HG03442 (cell line): ENCODE measurements at regions not wholly inside any gene's neighbourhood (a gene's known extent, or its start where the extent isn't known, plus 50 kb on each side); places are given as distances from the start of the nearest gene placed in this dataset.
"Not testable (repeated sequence)": the region's sequence is repeated elsewhere in the genome, so short reads cannot be mapped to it uniquely, and the experiment has no call there.

Experiments used
- ATAC-seq: cut with Tn5 transposase; IDR thresholded peaks from one replicate; pipeline ENCODE4 v1.9.1; 2021; ENCODE audit warnings: mild to moderate bottlenecking, moderate library complexity; ENCODE audit not compliant: unreplicated experiment

DNA sequence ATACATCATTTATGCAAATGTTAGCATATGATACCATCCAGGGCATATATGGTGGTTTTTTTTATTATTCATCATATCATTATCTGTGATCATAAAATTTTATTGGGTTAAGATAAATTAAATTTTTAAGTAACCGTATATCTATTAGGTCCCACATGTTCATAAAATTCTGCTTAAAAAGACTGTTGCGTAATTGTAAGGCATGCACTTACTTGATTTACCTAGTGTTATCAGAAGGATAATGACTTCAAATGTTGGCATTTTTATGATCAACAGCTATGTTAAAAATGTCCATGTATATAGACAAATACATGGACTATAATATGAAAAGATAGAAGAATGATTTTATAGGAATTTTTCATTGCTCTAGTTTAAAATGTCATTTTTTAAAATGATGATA lies 1625.5 kb upstream of the CELF4 start:
- ATAC-seq, result no peak

DNA sequence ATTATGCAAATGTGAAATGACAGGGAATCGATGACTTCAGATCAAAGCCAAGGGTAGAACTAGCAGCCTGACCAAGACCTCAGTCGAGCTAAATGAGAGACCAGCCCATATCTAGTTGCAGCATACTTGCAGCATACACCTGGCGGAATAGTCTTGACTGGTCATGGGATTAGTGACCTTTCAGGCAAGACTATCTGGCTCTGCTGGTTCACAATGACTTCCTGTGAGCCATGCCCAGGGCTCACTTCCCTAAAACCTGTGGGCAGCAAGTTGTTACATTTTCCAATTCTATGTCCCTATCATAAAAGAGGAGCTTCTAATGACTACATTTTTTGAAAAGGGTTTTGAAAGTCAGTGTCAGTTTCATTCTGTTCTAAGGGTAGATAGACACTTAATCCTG lies 1624.9 kb upstream of the CELF4 start:
- no peak for ATAC-seq

DNA sequence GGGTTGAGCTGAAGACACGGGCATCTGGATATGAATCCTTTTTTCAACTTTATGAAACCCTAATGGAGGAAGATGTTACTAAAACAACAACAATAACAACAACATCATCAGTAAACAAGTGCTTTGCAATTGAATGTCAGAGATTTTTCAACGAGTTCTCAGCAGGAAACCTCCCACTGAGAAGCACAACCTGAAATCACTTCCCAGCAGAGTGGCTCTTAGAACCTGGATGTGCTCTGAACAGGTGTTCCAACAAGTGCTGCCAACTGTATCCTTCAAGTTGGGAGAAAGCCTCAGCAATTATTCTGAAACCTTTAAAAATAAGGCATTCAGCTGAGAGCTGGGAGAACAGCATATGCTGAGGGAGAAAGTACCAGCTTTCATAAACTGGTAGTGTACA lies 1622.7 kb upstream of the CELF4 start:
- no peak for ATAC-seq

DNA sequence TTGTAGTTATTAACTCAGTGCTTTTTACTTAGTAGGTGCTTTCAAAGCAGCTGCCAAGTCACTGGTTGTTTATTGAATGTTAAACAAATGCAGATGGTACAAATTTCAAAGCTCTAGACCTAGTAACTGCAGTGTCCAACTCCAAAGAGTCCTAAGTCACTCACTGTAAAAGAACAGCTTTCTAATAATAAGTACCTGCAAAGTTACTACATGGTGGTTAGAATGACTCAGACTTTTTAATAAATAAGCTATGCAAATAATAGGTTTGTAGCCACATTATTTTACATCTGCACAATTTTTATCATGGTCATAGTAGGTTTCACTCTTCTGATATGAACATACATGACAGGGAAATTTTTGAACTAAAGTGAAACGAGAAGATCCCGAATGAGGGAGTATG lies 1620.4 kb upstream of the CELF4 start:
- ATAC-seq, result no peak

DNA sequence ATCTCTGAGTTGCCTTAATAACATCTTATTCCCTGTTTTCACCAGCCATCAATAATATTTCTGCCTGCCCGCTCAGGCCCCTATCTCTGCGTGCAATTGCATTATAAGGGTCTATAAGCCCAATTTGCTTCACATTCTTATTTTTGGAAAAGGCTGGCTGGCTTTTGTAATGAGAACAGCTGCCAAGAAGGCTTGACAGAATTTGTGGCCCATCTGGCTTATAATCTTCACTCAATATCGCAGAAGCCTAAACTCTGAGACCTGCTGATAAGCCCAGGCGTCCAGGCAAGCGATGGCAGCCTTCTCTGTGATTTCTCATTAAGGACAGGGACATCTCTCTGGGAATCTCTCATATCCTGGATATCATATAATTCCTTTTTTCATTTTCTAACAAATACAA lies 1618.6 kb upstream of the CELF4 start:
- no peak for ATAC-seq

DNA sequence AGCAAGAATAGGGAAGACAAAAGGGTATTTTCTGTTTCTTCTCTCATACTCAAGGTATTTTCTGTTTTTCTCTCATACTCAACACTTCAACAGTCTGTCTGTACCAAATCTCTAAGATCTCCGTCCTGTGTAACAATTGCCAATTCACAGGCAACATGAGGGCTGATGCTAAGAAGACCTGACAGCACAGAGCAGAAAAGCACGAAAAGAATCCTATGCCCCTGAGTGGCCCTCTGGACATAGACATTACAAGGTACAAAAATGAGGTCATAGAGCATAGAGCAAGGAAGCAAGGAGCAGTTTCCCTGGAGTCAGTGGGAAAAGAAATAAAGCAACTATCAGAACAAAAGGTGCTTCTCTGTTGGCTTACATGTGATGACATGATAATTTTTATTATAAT lies 1612.6 kb upstream of the CELF4 start:
- no peak for ATAC-seq

DNA sequence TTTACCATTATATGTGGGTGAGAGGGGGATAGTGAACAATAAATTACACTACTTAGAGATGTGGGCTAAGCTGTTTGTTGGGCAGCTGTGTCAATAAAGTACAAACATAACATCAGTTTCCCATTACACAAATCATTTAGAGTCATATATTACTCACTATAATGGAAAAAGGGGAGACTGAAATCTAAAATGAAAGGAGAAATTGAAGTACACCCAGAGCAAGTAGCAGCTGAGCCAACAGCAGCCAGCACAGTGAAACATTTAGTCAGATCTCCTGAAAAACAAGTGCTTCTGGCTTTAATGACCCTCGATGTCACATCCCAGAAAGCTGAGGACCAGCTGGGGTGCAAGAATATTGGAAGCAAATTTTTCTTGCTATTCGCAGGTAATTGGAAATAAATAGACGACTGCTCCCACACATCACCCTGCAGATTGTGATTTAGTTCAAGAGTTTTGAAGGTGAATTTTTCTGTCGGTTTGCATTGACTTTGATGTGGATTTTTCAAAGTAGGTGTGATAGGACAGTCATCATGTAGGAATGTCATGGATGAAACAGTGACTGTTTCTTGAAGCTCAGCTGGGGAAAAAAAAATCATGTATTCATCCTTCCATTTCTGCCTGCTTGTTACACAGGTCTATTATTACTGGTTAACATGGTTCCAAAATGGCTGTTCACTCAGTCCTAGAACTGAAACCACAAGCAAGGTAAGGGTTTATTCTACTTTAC lies 1607.3 kb upstream of the CELF4 start:
- no peak for ATAC-seq

DNA sequence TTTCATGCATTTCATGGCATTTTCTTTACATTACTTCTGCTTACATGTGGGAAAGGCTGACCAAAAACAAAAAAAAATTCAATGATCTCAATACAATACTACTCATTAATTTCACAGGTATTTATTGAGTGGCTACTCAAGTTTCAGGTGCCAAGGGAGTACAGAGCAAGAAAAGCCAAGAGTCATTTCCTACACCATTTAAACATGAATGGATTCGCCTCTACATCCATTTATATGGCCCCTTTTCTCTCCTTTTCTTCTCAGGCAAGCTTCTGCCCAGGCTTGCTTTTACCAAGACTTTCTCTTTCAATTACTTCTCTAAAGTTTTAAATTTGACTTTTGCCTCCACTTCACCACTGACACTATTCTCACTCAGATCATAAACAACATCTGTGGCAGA lies 1603.1 kb upstream of the CELF4 start:
- no peak for ATAC-seq

DNA sequence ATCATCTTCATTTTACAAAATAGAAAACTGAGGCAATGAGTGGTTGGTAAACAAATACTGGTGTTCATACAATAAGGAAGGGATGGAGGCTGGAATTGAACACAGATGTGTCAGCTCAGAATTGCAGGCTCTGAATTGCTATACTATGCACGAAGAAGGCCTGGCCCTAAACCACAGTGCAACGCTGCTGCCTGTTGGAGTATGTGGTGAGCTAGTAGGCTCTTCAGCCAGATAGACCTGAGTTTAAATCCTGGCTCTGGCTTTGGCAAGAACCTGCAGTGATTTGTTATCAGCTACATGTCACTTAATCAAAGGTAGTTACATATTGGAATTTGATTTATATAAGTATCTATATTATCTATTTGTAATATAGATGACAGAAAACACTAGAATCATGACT lies 1602.4 kb upstream of the CELF4 start:
- no peak for ATAC-seq

DNA sequence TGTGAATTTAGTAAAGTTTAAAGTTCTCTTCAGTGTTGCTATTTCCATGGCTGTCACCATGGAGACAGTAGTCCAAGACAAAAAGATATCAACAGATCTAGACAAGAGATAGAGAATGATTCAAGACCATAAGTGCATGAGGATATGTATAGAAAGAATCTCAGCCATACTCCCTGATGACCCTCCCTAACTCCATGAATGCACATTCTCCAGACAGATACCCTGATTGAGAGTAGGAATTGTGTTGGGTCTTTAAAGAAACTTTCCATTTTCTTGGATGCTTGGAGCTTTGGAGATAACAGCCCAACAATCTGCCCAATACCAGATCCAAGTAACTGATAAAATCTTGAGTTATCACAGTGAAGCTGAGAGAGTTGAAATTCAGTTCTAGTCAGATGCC lies 1601.2 kb upstream of the CELF4 start:
- ATAC-seq, result no peak

DNA sequence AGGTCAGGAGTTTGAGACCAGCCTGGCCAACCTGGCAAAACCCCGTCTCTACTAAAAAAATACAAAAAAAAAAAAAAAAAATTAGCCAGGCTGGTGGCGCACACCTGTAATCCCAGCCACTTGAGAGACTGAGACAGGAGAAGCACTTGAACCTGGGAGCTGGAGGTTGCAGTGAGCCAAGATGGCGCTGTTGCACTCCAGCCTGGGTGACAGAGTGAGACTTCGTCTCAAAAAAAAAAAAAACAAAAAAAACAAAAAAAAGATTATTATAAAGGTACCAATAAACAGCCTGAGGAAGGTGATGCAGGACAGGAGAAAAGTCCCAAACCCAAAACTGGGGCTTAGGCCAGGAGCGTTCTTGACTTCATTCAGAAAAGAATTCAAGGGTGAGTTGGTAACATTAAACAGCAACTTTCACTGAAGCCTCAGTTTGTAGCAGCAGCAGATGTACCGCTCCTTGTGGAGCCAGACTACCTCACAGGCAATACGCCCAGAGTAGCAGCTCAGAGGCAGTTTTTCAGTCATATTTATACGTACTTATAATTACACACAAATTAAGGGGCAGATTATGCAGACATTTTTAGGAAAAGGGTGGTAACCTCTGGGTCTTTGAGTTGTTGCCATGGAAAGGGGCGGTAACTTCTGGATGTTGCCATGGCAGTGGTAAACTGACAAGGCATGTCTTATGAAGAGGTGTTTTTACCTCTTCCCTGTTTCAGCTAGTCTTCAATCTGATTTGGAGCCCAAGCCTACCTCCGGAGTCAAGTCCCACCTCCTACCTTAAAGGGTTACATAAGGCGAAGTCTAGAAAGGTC lies 1596.6 kb upstream of the CELF4 start:
- no peak for ATAC-seq

DNA sequence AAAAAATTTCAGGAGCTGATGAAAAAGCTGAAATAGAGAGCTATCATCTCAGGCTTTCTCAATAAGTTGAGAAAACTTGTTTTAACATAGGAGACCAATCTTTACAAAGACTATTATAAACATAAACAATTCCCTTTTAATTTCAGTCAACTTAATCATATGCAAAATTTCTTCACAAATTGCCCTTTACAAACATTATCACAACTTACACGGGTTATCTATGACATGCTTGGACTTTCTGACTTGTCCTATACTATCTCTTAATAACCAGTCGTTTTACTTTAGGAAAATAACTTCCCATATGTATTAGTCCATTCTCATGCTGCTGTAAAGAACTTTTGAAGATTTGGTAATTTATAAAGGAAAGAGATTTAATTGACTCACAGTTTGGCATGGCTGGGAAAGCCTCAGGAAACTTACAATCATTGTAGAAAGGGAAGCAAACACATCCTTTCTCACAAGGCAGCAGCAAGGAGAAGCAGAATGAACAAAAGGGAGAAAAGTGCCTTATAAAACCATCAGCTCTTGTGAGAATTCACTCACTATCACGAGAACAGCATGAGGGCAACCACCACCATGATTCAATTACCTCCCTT lies 1583.7 kb upstream of the CELF4 start:
- ATAC-seq, result no peak

DNA sequence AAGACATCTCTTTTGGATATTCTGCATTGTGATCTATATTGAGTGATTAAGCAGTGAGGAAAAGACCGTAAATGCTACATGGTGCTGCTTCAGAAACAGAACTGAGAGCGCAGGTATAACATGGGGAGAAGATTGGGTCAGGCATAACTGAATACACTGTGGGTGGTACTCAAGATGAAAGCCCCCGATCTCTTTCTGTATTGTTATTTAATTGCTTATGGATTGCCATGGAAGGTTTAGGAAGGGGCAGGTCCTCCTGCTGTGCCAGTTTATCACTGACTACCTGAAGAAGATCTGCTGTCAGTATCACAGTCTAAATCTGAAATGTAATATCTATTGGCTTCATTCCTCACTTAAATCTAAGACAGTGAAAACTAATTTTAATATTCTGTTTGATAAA lies 1568.7 kb upstream of the CELF4 start:
- ATAC-seq, result no peak

DNA sequence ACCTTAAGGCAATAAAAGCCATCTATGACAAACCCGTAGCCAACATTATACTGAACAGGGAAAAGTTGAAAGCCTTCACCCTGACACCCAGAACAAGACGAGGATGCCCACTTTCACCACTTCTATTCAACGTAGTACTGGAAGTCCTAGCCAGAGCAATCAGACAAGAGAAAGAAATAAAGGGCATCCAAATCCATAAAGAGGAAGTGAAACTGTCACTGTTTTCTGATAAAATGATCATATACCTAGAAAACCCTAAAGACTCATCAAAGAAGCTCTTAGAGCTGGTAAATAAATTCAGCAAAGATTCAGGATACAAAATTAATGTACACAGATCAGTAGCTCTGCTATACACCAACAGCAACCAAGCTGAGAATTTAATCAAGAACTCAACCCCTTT lies 1561.9 kb upstream of the CELF4 start:
- ATAC-seq, result not testable (repeated sequence)

DNA sequence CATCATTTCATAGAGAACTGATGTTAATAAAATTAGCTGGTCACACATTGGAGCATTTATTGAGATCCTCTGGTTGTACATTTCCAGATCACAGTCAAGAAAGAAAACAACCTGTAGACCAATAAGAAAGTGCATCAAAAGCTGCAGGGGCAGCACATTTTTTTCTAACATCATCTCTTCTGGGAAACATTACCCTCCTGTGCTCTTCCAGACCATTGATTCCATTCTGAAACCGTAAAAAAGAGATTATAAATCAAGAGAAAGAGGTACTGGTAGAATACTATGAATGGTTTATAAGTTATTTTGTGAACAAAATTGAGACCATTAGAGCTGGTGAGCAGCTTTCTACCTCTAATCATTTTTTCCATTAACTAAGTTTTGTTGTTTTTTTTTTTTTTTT lies 1548.2 kb upstream of the CELF4 start:
- no peak for ATAC-seq

DNA sequence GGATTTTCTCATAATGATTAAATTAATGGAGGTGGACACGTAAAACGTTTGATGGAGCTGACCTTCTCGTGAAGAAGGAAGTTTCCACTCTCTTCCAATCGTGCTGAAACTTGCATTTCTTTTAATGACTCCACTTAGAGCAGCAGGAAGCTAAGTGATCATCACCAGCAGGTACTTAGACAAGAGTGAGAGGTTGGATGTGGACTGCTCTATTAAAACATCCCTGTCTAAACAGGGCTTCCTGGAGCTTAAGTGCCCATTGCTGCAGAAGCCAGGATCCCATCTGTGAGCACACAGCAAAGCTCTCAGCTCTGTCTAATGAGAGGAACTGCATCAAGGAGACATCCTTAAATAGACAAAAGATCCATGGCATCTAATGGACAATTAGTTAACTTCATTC lies 1539.5 kb upstream of the CELF4 start:
- ATAC-seq, result no peak

DNA sequence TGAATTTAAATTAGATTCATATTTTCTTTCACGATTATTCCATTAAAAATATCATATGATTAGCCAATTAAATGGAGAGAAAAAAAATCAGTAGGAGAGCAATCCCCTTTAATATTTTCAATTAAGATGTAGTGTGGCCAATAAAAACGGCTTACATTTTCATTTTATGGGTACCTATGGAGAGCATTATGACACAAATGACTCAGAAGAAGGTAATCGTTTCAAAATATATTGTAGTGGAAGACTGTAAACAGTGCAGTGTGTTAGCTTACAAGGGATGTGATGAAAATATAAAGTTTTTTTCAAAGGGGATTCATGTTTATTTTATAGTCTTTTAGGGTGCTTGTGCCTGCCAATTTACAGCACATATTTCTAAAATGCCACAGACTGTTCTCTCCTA lies 1507.4 kb upstream of the CELF4 start:
- no peak for ATAC-seq

DNA sequence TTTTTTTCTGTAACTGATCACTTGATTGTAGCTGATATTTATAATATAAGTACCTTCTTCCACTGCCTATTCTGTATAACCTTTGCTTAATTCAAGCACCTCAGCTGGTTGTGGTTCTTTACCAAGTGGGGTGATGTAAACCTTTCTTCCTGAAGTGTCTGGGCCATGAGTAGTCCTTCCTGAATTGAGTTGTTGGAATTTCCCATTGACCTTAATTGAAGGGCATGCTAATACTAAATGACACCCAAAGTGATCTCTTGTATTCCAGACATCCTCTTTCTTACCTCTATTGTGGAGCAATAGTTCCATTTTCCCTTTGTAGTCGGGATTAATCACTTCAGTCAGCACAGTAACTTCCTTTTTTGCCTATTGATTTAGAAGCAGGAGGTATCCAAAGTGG lies 1496.8 kb upstream of the CELF4 start:
- no peak for ATAC-seq

DNA sequence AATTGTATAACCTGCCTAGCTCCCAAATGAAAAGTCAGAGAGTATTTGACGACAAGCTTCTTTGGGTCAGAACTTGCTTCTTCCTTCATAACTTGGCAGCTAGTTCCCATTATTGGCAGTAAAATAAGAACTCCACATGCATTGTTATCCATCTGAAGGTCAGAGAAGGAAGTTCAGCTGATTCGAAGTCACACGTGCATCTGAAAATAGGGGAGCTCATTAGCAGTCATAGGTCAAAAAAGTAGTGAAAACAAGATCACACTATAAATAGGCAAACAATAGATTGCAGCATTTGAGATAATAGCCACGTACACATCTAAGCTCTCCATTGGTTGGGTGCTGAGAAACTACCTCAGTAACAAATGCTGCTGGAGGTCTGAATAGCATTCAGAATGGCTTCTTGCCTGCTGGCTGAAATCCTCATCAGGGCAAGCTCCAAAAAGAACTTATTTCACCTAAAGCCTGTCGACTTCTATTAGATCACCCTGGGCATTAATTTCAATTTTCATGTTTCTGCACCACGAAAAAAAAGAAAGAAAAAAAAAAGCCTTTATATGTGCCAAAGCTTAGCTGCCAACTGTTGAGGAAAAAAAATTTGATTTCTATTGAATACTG lies 1492.9 kb upstream of the CELF4 start:
- no peak for ATAC-seq

DNA sequence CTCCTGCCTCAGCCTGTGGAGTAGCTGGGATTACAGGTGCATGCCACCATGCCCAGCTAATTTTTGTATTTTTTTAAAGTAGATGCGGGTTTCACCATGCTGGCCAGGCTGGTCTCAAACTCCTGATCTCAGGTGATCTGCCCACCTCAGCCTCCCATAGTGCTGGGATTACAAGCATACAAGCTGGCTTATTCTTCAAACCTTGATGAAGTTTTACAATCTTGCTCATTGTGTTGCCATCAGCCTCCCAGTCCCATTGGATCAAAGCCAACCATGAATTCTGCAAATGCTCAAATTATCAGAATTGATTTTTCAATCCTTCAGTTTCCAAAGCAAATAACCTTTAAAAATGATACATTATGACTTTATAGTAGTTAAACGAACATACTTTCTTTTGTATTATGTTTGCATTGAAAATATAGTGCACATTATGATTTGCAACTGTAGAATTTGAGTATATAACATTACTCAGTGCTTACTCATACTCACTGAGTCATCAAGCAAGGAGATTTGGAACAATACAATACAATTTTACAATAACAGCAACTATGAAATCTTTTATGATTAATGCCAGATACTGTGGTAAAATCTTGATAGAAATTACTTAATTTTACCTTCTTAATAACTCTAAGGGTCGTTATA lies 1491.9 kb upstream of the CELF4 start:
- ATAC-seq, result no peak

DNA sequence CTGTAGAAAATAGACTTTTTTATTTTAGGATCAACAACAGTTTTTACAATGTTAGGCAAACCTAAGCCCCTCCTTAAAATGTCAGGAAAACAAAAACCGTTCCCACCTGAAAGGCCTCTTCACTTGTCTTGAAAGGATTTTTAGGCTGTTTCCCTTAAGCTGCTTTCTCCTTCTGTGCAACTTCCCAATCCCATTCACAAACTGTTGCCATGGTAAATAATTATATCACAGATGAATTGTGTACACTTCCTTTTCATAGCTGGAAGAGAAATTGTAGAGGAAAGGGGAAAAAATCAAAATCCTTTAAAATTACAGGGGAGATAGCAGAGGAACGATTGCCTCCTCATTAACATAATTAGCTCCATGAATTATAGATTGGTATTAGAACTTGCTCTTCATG lies 1488.0 kb upstream of the CELF4 start:
- no peak for ATAC-seq
